ENCODE measurements at regions not wholly inside any gene's neighbourhood (a gene's known extent, or its start where the extent isn't known, plus 50 kb on each side); places are given as distances from the start of the nearest gene placed in this dataset.

GRCh38 chr15:27685644-27686043 lies 413.5 kb downstream of the OCA2 start:
- no peak for TF ChIP-seq TAF1 (IDR thresholded peaks at IDR 0.05; ENCODE audit: borderline replicate concordance, insufficient read depth, low read length)
- TF ChIP-seq POLR2AphosphoS5 (IDR thresholded peaks at IDR 0.05; ENCODE audit: low read depth, low read length) = no peak
